Activated naive CD4-positive, alpha-beta T cell treated with anti-CD3 and anti-CD28 coated beads, Interleukin-2, amount 50 U/mL, for 24 hours (primary cell): ENCODE measurements at regions not wholly inside any gene's neighbourhood (a gene's known extent, or its start where the extent isn't known, plus 50 kb on each side); places are given as distances from the start of the nearest gene placed in this dataset.
"Not testable (repeated sequence)": the region's sequence is repeated elsewhere in the genome, so short reads cannot be mapped to it uniquely, and the experiment has no call there.

Experiments used
- H3K27ac Mint-ChIP-seq: one replicate; pipeline ENCODE4 v1.8.0; 2021; ENCODE audit warnings: mild to moderate bottlenecking, mixed read lengths
- H3K27me3 Mint-ChIP-seq: one replicate; pipeline ENCODE4 v1.8.0; 2021; ENCODE audit warnings: mixed read lengths
- H3K36me3 Mint-ChIP-seq: one replicate; pipeline ENCODE4 v1.8.0; 2021; ENCODE audit warnings: mixed read lengths
- H3K4me1 Mint-ChIP-seq: one replicate; pipeline ENCODE4 v1.8.0; 2021; ENCODE audit warnings: mixed read lengths
- H3K4me3 Mint-ChIP-seq: one replicate; pipeline ENCODE4 v1.8.0; 2021; ENCODE audit warnings: mild to moderate bottlenecking, mixed read lengths
- H3K9me3 Mint-ChIP-seq: one replicate; pipeline ENCODE4 v1.8.0; 2021; ENCODE audit warnings: mixed read lengths

GRCh38 chr16:85216522-85217375 lies 104.5 kb upstream of the CIBAR2 start:
- Mint-ChIP-seq H3K4me3 (no peak overlapping the region), H3K27ac (no peak overlapping the region), H3K27me3 (no peaks in the 10 kb centered on the region), H3K4me1 (no peaks in the 10 kb centered on the region), H3K36me3 (no peaks in the 10 kb centered on the region), H3K9me3 (no peaks in the 10 kb centered on the region)

GRCh38 chr16:85220125-85220839 lies 108.0 kb upstream of the CIBAR2 start:
- Mint-ChIP-seq H3K9me3 (no peaks in the 10 kb centered on the region), H3K4me3 (no peak overlapping the region), H3K36me3 (no peaks in the 10 kb centered on the region), H3K4me1 (no peaks in the 10 kb centered on the region), H3K27me3 (no peaks in the 10 kb centered on the region), H3K27ac (no peak overlapping the region)

- Mint-ChIP-seq H3K4me1 (no peaks in the 10 kb centered on the region), H3K27me3 (no peaks in the 10 kb centered on the region), H3K9me3 (no peaks in the 10 kb centered on the region), H3K27ac (no peak overlapping the region), H3K36me3 (no peaks in the 10 kb centered on the region), H3K4me3 (no peak overlapping the region)
These were observed 108.9 kb upstream of the CIBAR2 start for GRCh38 chr16:85220964-85221731.

- Mint-ChIP-seq H3K36me3 (no peaks in the 10 kb centered on the region), H3K27me3 (no peaks in the 10 kb centered on the region), H3K9me3 (no peaks in the 10 kb centered on the region), H3K4me3 (no peak overlapping the region), H3K4me1 (no peaks in the 10 kb centered on the region), H3K27ac (no peak overlapping the region)
These were observed 109.5 kb upstream of the CIBAR2 start for GRCh38 chr16:85221771-85222154.

GRCh38 chr16:85222155-85222863 lies 110.0 kb upstream of the CIBAR2 start:
- Mint-ChIP-seq H3K36me3 (no peaks in the 10 kb centered on the region), H3K9me3 (no peaks in the 10 kb centered on the region), H3K4me3 (no peak overlapping the region), H3K4me1 (no peaks in the 10 kb centered on the region), H3K27ac (no peak overlapping the region), H3K27me3 (no peaks in the 10 kb centered on the region)

GRCh38 chr16:85225257-85225656 lies 113.0 kb upstream of the CIBAR2 start:
- Mint-ChIP-seq H3K27me3 (no peaks in the 10 kb centered on the region), H3K36me3 (no peaks in the 10 kb centered on the region), H3K9me3 (no peaks in the 10 kb centered on the region), H3K4me3 (no peak overlapping the region), H3K4me1 (no peaks in the 10 kb centered on the region), H3K27ac (no peak overlapping the region)

GRCh38 chr16:85225721-85226120 lies 113.4 kb upstream of the CIBAR2 start:
- H3K36me3 Mint-ChIP-seq = no peaks in the 10 kb centered on the region
- no peak overlapping the region for H3K4me3 Mint-ChIP-seq
- peaks cover under 1% of the 10 kb centered on the region for H3K27me3 Mint-ChIP-seq
- no peaks in the 10 kb centered on the region for H3K9me3 Mint-ChIP-seq
- no peak overlapping the region for H3K27ac Mint-ChIP-seq
- no peaks in the 10 kb centered on the region for H3K4me1 Mint-ChIP-seq

- H3K9me3 Mint-ChIP-seq = no peaks in the 10 kb centered on the region
- H3K4me3 Mint-ChIP-seq = no peak overlapping the region
- H3K27ac Mint-ChIP-seq = no peak overlapping the region
- peaks cover 2% of the 10 kb centered on the region for H3K27me3 Mint-ChIP-seq
- no peaks in the 10 kb centered on the region for H3K4me1 Mint-ChIP-seq
- H3K36me3 Mint-ChIP-seq = no peaks in the 10 kb centered on the region
These were observed 115.0 kb upstream of the CIBAR2 start for GRCh38 chr16:85227084-85227945.

GRCh38 chr16:85227946-85228862 lies 115.9 kb upstream of the CIBAR2 start:
- Mint-ChIP-seq H3K27me3 (peaks cover 2% of the 10 kb centered on the region), H3K4me3 (no peak overlapping the region), H3K4me1 (no peaks in the 10 kb centered on the region), H3K27ac (peak overlapping the region; percentile 53), H3K9me3 (no peaks in the 10 kb centered on the region), H3K36me3 (no peaks in the 10 kb centered on the region)

GRCh38 chr16:85228970-85229430 lies 116.7 kb upstream of the CIBAR2 start:
- Mint-ChIP-seq H3K9me3 (no peaks in the 10 kb centered on the region), H3K27ac (no peak overlapping the region), H3K4me1 (no peaks in the 10 kb centered on the region), H3K36me3 (no peaks in the 10 kb centered on the region), H3K27me3 (peaks cover 2% of the 10 kb centered on the region), H3K4me3 (no peak overlapping the region)

- H3K36me3 Mint-ChIP-seq = no peaks in the 10 kb centered on the region
- peaks cover 5% of the 10 kb centered on the region for H3K27me3 Mint-ChIP-seq
- H3K4me1 Mint-ChIP-seq = no peaks in the 10 kb centered on the region
- H3K4me3 Mint-ChIP-seq = no peak overlapping the region
- no peaks in the 10 kb centered on the region for H3K9me3 Mint-ChIP-seq
- no peak overlapping the region for H3K27ac Mint-ChIP-seq
These were observed 117.7 kb upstream of the CIBAR2 start for GRCh38 chr16:85229869-85230462.

- H3K27ac Mint-ChIP-seq = peak overlapping the region; percentile 46
- not testable (repeated sequence) for H3K36me3 Mint-ChIP-seq, H3K27me3 Mint-ChIP-seq, H3K4me3 Mint-ChIP-seq, H3K4me1 Mint-ChIP-seq, H3K9me3 Mint-ChIP-seq
These were observed 118.6 kb upstream of the CIBAR2 start for GRCh38 chr16:85230764-85231383.

- Mint-ChIP-seq H3K9me3 (no peaks in the 10 kb centered on the region), H3K4me3 (no peak overlapping the region), H3K4me1 (no peaks in the 10 kb centered on the region), H3K36me3 (no peaks in the 10 kb centered on the region), H3K27ac (no peak overlapping the region), H3K27me3 (peaks cover 9% of the 10 kb centered on the region)
These were observed 119.7 kb upstream of the CIBAR2 start for GRCh38 chr16:85231959-85232358.
